ENCODE measurements at regions not wholly inside any gene's neighbourhood (a gene's known extent, or its start where the extent isn't known, plus 50 kb on each side); places are given as distances from the start of the nearest gene placed in this dataset.
"Not testable (repeated sequence)": the region's sequence is repeated elsewhere in the genome, so short reads cannot be mapped to it uniquely, and the experiment has no call there.

DNA sequence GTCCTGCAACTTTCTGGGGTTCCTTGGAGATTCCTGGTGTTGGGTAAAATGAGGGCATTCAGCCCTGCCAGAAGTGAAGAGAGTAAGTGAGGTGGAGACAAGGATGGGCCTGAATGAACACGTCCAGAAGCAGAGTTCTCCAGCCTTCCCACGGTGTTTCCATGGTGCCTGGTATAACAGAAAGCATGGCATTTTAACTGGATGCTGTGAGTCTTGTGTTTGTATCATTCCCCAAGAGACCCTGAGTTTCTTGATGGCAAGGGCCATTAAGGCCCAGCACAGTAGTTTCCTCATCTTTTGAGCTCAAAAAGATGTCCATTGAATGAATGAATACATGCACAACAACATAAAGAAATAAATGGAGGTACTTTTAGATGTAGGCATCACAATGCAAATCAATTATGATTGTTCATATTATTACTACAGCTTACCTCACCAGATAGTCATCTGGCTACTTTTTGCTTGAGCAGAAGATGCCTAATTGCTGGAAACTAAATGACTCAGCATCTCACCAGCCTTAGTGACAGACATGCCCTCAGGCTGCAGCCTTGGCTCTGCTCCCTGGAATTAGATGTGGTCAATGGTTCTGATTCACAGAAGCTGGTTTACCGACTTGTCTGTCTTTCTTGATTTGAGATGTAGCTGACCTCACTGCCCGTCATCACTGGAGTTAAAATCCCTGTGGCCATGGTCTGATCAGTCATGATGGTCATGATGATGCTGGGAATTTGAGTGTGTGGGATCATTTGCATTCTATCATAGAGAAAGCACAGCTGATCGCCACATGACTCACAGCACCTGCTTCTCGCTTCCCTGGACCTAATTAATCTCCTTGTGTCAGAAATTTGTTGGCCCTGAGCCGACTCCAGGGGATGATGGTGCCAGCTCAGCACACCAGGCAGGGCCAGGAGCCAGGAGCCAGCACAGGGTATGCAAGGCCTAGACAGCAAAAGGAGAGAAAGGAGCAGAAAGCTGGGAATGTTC, 83.9 kb downstream of the CXCL12 start:
- no peak for DNase-seq

DNA sequence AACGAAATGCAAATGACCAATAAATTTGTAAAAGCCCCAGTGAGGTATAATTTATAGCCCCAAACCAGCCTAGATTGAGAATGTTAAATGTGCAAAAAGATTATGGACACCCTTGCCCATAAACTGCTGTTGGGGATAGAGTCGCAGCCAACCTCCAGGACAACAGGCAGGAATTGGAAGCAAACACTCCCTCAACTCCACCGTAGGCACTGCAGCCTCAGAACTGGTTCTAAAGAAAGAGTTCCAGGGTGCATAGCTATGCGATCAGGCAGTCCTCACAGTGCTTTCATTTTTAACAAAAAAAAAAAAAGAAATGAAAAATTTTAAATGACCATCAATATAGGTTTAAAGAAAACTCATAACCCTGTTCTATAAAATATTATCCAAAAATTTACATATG, 86.2 kb downstream of the CXCL12 start:
- no peak for DNase-seq

DNA sequence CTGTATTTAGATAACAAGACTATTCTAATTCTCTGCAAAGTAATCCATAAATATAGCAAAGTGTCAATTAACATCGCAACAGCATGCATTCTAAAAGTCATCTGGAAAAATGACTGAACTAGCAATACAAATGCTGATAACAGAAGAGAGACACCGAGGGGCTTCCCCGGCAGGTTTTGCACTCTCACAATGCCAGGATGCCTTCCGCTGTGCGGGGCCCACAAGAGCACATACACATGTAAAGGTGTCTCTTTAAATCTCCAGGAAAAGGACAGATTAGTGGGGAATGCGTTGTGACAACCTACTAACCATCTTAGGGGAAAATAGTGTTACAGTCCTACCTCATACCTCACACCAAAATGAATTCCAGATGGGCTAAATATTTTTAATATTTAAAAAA, 86.9 kb downstream of the CXCL12 start:
- DNase-seq = no peak

DNA sequence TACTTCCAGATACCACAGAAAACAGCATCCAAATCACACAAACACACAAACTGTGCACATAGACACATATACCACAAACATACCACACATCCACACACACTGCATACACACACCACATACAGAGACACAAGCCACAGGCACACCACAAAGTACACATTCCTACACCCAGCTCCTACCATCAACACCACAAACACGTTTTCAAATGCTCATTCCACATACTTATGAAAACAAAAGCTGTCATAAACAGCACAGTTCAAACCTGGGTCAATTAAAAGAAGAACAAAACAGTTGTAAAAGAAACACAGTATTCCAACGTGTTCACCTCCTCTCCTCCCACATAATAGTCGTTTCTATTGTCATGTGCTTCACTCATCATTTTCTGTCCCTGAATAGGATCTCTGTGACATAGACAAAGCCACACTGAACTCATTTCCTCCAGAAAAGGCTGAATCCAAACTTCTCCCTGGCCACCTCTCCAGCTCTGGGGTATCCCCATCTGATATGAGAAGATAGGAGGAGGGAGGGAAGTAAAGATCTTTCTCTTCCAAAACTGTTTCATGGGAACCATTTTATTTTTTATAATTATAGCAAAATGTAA, 89.2 kb downstream of the CXCL12 start:
- no peak for DNase-seq

DNA sequence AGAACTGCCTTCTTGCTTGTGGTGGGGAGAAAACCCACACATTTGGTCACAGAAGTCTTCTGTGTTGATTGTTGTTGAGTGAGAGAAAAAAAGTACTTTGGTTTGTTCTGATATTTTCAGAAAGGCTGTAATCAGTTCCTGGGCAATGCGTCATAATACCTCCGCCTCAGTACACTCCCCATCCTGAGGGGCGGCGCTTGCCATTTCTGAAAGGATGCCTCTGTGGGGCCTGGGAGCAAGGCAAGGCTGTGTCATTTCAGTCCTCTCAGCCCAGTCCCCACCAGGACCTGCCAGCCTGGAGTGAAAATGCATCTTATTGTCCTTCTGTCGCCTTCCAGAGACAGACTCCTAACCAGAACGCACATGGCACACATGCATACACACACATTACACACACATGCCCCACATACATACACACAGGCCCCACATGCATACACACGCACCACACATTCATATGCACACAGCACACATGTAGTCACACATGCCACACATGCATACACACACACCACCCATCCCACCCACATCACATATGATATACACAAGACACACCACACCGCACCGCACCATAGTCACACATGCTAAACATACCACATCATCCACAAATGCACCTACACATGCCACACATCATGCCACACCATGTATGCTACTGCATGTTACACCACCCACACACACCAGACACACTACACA, 90.0 kb downstream of the CXCL12 start:
- DNase-seq = no peak

DNA sequence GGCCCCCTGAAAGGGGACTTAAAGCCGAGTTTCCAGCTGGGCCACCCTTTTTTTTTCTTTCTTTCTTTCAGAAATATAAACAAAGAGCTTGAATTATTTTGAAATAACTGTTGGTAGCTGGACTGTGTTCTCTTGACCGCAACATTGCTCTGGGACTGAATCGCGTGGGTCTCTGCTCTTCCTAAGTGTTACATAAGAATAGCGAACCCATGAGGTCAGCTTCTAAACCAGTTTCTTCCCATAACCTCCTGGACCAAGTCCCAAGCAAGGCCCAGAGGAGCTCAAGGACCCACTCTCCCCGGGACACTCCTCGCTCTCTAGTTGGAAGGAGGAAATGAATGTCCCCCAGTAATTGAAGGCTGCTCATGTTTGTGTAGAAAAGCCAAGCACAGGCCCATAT, 91.1 kb downstream of the CXCL12 start:
- no peak for DNase-seq

DNA sequence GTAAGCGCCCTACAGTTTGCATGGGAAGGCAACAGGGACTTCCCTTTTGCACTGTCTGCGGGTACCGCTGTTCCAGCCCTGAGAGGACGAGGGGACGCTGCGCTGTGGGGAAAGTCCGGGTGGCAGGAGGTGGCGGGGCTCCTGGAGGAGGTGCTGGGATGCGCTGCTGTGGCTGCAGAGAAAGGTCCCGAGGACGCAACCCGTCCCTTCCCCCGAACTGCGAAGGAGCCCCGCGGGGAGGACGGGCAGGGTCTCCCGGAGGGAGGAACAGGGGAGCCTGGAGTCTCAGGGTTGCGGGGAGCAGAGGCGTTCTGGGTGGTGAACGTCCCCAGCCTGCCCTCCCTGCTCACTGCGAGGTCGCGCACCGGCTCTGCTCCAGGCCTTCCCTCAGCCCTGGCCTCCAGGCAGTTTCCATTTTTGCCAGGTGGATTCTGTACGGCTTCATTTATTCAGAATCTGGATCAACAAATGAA, 91.6 kb downstream of the CXCL12 start:
- DNase-seq = no peak

DNA sequence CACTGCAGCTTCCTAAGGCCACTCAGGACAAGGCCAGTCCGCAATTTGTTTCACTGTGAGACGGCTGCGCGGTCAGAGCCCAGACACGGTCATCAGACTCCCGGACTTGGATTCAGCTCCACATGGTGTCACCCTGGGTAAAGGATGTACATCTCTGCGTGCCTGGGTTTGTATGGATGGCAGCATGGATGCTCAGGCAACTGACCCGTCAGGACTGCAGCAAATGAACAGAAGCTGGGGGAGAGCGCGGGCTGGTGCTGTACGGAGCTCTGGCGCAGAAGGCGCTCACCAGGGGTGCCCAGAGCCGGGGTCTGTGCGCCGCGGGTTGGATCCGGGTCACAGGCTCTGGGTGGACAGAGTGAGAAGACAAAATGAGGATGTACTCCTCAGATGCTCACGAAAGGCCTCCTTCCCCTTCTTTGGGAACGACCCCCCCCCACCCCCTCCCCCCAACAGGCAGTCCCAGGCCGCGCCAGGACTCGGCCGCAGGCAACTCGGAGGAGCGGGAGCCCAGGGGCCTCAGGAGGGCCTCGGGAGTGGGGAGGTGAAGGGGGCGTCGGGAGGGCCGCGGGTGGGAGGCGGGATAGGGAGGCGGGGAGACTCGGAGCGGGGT, 92.4 kb downstream of the CXCL12 start:
- DNase-seq = no peak

DNA sequence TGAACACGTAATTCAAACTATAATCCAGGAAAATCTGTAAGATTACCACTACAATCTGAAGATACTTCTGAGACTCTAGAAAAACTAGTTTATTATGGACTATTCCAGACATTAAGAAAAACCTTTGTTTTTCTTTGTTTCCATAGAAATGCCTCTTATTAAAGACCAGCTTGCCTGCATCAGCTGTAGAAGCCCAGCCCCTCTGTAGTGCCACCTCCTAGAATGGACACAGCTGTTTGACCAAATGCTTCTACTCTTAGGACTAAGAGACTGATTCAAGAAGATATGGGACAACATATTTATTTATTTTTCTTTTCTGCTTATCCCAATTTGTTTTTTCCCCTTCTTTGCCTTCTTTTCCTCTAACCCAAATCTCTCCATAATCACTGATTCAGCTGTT, 93.8 kb downstream of the CXCL12 start:
- DNase-seq = no peak

DNA sequence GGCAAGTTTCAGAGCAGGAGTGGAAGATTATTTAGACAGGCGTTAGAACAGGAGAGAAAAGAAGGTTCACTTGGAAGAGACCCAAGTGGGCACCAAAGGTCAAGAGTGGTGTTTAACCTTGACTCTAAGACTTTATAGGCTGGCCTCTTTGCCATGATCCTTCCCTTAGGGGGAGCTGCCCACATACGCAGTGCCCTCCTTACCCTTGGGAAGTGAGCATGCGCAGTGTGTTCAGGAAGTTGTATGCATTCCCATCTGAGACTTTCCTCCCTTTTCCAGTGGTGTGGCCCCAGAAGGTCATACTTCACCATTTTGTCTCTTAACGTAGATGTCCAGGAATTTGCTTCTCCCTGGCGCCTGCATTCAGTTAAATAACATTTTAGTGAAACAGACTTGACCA, 95.8 kb downstream of the CXCL12 start:
- DNase-seq = no peak

DNA sequence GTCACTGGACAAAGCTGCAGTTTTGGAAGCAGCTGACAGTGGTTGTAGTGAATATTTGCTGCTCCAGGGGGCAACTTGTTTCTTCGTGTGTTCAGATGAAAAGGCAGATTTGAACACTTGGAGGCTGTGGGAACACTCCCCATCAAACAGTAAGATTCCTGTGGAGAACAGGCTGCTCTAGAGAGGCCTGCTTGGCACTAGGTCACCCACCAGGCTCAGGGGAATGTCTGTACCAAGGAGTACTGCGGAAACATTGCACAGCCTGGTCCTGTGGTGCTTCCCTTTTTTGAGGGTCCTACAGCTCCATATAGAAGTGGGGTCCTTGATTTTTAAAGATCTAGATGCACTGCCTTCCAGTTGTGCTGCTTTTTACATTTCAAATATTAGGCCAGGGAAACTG, 97.5 kb downstream of the CXCL12 start:
- no peak for DNase-seq

DNA sequence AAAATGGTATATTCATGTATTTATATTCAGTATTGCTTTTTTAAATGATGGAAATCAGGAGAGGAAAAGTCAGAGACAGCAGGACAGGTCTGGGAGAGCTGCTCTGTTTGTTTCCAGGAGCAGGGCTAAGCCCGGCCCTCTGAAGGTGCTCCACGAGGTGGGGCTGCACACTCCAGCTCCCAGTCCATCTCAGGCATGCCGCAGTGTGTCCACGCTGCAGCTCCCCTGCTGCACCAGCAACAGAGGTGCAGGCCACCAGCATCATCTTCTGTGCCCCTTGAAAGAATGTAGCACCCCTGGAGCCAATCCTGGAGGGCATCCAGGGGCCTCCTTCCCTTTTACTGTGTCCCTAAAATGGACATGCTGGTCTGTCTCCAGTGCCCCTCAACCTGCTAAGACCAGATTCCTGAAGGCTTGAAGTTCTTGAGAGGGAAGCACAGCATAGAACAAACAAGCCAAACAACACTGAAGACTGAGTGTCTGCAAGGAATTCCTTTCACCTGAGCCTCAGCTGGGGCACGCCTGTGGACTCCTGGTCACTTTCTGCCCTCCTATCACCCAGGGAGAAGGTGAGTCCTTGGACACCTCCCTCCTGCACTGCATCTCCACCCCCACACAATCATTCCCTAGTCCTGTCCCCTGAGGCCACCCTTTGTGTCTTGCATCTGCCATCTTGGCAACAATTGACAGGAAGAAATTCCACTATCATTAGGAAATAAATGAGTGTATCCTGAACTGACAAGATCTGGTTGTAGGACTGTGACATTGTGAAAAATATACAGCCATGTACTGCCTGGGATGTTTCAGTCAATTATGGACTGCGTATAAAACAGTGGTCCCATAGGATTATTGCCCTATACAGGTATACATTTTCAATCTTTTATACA, 100.5 kb downstream of the CXCL12 start:
- no peak for DNase-seq

DNA sequence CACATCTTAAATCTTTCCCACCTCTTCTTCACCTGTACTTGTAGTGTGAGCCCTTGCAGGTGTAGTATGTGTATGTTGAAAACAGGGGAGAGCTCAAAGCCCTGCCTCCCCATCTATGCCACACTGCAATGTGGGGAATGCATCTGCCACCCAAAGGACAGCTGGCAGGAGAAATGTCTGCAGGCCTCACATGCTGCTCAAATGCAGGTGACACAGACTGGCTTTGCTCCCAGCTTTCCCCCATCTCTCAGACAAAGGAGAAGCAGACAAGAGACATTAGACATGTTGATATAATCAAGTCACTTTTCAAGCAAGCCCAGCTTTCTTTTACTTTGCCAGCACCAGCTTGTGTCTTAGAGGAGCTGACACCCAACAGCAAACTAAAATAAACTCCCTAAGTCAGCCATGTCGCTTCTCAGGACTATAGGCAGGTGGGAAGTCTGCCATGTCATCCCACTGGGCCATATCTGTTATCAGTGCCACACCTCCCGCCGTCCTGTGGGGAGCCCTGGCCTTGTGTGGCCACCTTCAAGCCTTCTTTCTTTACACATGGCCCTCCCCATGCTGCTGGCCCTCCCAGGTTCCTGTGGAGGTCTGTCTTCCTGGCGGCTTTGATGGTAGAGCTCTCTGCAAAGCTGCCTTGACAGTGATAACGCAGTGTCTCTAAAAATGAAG, 102.1 kb downstream of the CXCL12 start:
- no peak for DNase-seq

DNA sequence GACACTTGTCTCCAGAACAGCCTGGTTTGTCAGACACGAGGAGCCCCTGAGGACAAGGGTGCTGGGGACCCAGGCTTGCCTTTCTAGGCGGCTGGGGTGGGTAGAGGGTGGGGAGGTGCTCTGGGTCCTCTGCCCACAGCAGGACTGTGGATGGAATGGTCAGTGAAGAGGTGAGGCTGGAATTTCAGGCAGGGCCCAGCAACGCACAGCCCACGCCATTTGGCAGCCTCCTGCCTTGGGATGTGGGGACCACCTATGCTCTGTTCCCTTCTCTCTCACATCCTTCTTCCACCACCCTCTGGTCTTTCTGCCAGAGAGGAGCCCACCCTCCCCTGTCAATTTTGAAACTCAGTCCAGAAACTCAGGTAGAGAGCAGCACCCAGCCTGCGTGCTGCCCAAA, 103.2 kb downstream of the CXCL12 start:
- no peak for DNase-seq

DNA sequence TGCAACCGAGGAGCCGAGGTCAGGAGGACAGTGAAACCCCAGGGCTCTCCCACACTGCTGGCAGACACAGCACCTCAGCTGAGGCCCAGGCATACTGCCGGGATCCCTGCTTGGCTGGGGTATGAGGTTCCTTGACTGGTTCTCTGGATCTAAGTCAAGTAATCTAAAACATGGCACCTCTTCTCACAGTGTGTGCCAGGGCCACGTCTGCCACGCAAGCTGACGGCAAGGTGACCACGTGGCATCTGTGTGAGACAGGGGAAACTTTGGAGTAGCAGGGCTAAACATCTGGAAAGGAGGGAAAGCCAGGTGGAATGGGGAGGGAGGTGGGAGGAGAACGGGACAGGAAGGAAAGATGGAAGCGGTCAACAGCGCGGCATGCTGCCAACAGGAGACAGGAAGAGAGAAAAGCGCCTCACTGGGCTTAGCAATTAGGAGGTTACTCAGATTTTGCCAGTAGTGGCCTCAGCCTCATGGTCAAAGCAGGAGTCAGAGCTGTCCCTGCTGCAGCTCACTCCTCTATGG, 103.7 kb downstream of the CXCL12 start:
- DNase-seq = no peak

DNA sequence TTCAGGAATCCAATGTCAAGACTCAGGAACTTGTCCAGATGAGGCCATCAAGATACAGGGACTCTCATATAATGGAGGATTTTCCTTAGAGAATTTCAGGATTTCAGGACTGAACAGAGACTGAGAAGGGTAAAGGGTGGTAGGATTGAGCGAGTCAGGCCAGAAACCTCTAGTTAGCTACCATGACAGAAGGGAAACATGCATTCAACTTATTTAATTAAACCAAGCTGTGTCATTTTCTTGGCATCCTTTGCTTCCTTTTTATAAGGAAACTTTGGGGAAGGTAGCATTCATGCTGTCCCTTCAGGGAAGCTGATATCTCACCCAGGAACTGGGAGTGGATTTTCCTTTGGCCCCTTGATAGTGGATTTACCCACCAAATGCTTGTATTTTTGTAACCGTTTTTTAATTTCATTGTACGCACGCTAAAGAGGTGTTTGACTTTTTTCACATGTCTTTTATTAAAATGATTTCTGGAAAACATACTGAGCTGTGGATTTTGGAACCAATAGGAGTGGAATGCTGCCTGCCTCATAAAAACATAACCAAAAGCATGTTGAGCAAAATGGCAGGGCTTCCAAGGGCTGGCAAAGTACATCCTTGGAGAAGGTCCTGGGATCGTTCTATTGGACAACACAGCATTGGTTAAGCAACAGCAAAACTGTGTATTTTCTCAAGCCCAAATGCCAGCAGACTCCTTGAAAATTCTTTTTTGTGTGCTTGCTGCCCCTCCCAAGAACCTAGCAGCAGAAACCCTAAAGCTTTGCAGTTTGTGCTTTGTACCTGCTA, 104.5 kb downstream of the CXCL12 start:
- no peak for DNase-seq

DNA sequence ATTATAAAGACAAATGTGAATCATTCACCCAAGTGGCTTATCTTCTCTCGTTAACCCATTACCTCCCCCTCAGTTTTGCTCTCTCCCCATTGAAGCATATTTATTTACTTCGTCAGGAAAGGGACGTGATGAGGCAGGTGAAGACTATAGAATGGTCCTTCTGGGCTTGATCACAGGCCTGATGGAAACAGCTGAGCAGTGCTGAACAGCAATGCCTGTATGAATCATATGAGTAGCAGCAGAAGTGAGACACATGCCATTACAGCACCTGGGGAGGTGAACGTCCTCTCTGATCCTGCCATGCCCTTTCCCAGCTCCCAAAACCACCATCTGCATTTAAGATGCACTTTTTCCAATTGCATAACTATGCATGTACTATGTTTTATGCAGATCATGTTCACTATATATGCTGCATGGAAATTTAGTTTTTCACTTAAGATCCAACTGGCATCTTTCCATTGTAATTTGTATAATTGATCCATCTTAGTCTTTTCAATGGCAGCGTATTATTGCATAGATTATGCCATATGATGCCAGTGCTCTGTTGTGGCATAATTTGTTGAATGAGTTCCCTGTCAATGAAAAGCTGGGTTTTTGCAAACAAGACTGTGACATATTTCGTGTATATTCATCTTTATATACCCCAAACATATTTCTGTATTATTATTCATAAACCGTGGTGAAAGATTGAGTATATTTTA, 105.3 kb downstream of the CXCL12 start:
- no peak for DNase-seq

DNA sequence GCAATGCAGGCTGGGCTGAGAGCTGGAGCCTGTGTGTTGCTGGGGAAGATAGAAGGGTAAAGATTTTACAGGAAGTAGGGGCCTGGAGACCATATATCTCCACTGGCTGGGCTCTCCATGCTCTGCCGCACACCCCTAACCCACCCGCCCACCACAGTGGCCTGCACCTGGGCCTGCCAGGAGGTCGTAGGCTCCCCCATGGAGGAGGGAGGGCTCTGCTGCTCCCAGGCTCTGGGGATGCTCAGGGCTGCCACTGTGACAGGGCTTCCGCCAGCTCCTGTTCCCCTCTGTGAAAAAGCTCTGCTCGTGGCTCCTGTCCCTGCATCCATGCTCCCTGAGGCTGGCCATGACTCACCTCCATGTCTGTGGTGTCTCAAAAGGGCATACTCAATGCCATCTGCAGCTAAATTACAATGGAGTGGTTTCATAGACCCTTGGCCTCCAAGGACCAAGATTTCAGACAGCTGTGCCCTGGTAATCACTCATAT, 106.0 kb downstream of the CXCL12 start:
- DNase-seq = no peak

DNA sequence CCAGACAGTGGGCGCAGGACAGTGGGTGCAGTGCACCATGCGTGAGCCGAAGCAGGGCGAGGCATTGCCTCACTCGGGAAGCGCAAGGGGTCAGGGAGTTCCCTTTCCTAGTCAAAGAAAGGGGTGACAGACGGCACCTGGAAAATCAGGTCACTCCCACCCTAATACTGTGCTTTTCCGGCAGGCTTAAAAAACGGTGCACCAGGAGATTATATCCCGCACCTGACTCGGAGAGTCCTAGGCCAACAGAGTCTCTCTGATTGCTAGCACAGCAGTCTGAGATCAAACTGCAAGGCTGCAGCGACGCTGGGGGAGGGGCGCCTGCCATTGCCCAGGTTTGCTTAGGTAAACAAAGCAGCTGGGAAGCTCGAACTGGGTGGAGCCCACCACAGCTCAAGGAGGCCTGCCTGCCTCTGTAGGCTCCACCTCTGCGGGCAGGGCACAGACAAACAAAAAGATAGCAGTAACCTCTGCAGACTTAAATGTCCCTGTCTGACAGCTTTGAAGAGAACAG, 116.4 kb downstream of the CXCL12 start:
- not testable (repeated sequence) for DNase-seq

Measured in NCI-H526 treated with DMSO at 0.1 percent for 48 hours (cell line).